ENCODE measurements at regions not wholly inside any gene's neighbourhood (a gene's known extent, or its start where the extent isn't known, plus 50 kb on each side); places are given as distances from the start of the nearest gene placed in this dataset.
"Not testable (repeated sequence)": the region's sequence is repeated elsewhere in the genome, so short reads cannot be mapped to it uniquely, and the experiment has no call there.

GRCh38 chr10:29363930-29364329 is 75.1 kb downstream of the LYZL1 start:
- DNase-seq: not testable (repeated sequence)

- DNase-seq: not testable (repeated sequence)
Observed at GRCh38 chr10:29366206-29366605, 77.3 kb downstream of the LYZL1 start.

- DNase-seq: no peak
Observed at GRCh38 chr10:29369419-29369818, 80.5 kb downstream of the LYZL1 start.

GRCh38 chr10:29370097-29371092 is 81.5 kb downstream of the LYZL1 start:
- DNase-seq: no peak

- DNase-seq: peak; percentile 11
Observed at GRCh38 chr10:29372920-29373319, 84.0 kb downstream of the LYZL1 start.

GRCh38 chr10:29374162-29374561 is 85.3 kb downstream of the LYZL1 start:
- DNase-seq: no peak

GRCh38 chr10:29375888-29376287 is 87.0 kb downstream of the LYZL1 start:
- DNase-seq: no peak

GRCh38 chr10:29377333-29377961 is 88.6 kb downstream of the LYZL1 start:
- peak; percentile 66 for DNase-seq

- DNase-seq: no peak
Observed at GRCh38 chr10:29378106-29378505, 89.2 kb downstream of the LYZL1 start.

- no peak for DNase-seq
Observed at GRCh38 chr10:29379208-29379607, 90.3 kb downstream of the LYZL1 start.

- DNase-seq: not testable (repeated sequence)
Observed at GRCh38 chr10:29379777-29380598, 91.1 kb downstream of the LYZL1 start.

- DNase-seq: not testable (repeated sequence)
Observed at GRCh38 chr10:29380599-29381511, 92.0 kb downstream of the LYZL1 start.

GRCh38 chr10:29386342-29386999 is 97.6 kb downstream of the LYZL1 start:
- DNase-seq: peak; percentile 69

- no peak for DNase-seq
Observed at GRCh38 chr10:29387269-29387668, 98.4 kb downstream of the LYZL1 start.

- not testable (repeated sequence) for DNase-seq
Observed at GRCh38 chr10:29388112-29388511, 99.2 kb downstream of the LYZL1 start.

GRCh38 chr10:29389493-29389892 is 100.6 kb downstream of the LYZL1 start:
- no peak for DNase-seq

GRCh38 chr10:29389935-29390334 is 101.1 kb downstream of the LYZL1 start:
- DNase-seq: no peak

GRCh38 chr10:29392376-29393021 is 103.6 kb downstream of the LYZL1 start:
- DNase-seq: peak; percentile 65

- no peak for DNase-seq
Observed at GRCh38 chr10:29394321-29394932, 105.6 kb downstream of the LYZL1 start.

GRCh38 chr10:29395409-29395808 is 106.5 kb downstream of the LYZL1 start:
- DNase-seq: no peak
